ENCODE measurements at regions not wholly inside any gene's neighbourhood (a gene's known extent, or its start where the extent isn't known, plus 50 kb on each side); places are given as distances from the start of the nearest gene placed in this dataset.

DNA sequence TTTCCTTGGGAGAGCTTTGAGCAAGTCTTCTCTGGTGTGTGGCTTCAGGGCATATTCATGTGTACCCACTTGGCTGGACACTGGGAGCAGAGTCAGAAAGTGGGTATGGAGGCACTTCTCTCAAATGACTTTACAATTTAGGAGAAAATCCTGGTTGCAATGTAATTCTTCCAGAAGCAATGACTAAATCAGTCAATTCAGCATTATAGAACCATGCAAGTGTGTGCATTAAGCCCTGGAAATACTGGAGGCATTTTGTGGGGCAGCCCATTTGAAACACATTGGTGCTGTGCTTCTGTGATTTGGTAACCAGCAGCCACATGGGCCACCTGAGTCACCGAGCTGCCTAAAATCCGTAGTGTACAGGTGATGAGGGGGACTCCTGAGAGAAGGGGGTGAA lies 94.6 kb upstream of the TAS2R1 start:
- no peak for TF ChIP-seq POLR2A (IDR thresholded peaks at IDR 0.05; ENCODE audit: low read depth, low read length)
- DNase-seq (ENCODE audit: insufficient read length, low spot score) (no peak), FAIRE-seq (no peak)

DNA sequence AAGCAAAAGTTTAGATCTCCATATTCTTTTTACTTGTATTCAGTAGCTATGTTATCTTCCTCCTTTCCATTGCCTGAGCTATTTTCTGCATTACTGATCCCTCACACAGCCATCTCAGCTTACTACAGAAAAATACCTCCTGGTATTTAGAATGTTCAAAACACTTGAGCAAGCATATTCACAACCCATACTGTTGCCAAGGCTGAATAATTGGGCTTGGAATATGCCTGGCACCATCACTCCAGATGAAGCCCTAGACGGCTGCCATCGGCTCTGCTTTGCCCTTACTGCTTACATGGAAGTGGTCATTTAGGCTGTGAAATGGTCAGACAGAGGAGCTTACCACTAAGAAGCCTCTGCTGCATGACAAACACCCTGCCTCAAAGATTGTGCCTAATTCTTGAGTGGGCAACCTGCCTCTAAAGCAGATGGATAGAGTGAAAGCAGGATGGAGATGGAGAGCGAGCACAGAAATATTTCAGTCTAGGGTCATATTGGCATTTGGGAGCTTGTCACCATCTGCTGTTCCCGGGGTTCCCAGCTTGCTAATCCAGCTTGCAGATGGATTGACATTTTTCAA lies 92.5 kb upstream of the TAS2R1 start:
- DNase-seq (ENCODE audit: insufficient read length, low spot score) (no peak), FAIRE-seq (no peak)
- TF ChIP-seq POLR2A (IDR thresholded peaks at IDR 0.05; ENCODE audit: low read depth, low read length), result no peak

DNA sequence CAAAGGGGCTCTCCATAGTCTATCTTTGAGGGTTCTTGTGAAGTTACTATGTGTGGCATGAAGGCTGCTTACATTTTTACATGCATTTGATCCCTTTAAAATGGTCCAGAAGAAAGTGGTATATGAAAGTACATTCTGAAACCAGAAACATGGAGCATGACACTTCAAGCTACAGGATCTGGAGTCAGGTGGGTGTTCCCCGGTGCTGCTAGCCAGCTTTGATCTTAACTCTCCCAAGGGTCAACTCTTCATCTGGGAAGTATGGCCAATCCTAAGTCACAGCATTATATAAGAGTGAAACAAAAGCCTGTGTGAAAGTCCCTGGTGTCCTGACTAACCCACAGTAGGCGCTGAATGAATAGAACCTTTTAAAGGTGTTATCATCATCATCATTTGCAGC lies 91.0 kb upstream of the TAS2R1 start:
- no peak for DNase-seq (ENCODE audit: insufficient read length, low spot score)
- FAIRE-seq, result no peak
- TF ChIP-seq POLR2A (IDR thresholded peaks at IDR 0.05; ENCODE audit: low read depth, low read length), result no peak

DNA sequence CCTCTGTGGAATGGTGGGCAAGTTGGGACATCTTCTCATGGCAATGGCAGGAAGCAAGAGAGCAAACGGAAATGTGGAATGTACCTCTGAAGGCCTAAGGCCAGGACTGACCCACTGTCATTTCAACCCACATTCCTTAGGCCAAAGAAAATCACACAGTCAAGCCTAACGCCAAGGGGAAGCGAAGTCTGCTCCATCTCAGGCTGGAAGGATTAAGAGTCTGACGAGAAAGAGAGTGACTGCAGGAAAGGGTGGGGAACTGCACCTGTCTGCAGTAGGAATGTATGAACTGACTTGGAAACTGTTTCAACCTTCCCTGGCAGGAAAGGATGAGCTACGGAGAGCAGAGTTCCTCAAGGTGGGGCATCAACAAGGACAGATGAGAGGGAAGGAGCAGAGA lies 90.2 kb upstream of the TAS2R1 start:
- no peak for TF ChIP-seq POLR2A (IDR thresholded peaks at IDR 0.05; ENCODE audit: low read depth, low read length)
- no peak for DNase-seq (ENCODE audit: insufficient read length, low spot score)
- no peak for FAIRE-seq

DNA sequence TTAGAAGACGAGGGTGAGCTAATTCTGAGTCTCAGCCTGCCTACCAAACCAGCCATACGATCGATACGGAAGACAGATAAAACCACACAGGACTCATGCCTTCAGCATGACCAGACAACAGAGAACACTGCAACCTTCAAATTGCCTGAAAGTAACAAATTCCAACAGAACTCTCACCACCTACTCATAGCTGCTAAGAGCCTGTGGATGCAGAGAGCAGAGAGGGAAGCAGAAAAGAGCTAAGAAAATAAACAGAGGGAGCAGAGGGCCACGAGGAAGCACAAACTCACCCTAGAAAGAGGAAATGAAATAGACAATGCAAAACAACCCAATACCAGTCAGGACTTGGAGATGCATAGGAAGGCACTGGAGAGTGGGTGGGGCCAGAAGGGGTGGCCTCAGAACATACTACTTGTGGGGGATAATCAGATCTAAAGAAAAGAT lies 86.7 kb upstream of the TAS2R1 start:
- DNase-seq (ENCODE audit: insufficient read length, low spot score), result no peak

DNA sequence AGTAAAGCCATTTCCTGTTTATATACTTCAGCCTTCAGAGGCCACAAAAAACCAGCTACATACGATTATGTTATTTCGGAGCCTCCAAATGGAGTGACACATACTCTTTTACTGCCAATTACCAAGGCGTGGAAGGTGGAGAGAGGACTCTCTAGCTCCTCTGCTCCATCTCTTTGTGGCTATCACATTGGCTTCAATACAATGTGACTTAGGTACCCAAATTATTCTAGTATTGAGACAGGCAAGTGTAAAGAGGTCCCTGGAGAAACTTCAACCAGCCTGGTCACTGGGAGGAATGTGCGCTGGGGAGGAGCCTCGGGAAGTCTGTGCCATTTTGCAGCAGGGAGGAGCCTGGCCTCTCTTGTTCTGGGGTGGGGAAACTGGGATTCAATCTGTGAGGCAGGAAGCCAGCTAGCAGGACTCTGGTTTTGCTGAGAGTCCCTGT lies 85.8 kb upstream of the TAS2R1 start:
- no peak for TF ChIP-seq POLR2A (IDR thresholded peaks at IDR 0.05; ENCODE audit: low read depth, low read length)
- no peak for FAIRE-seq
- no peak for DNase-seq (ENCODE audit: insufficient read length, low spot score)

More for the DNA sequence above, 86.7 kb upstream of the TAS2R1 start:
- TF ChIP-seq POLR2A (IDR thresholded peaks at IDR 0.05; ENCODE audit: low read depth, low read length), result no peak
- FAIRE-seq, result no peak

DNA sequence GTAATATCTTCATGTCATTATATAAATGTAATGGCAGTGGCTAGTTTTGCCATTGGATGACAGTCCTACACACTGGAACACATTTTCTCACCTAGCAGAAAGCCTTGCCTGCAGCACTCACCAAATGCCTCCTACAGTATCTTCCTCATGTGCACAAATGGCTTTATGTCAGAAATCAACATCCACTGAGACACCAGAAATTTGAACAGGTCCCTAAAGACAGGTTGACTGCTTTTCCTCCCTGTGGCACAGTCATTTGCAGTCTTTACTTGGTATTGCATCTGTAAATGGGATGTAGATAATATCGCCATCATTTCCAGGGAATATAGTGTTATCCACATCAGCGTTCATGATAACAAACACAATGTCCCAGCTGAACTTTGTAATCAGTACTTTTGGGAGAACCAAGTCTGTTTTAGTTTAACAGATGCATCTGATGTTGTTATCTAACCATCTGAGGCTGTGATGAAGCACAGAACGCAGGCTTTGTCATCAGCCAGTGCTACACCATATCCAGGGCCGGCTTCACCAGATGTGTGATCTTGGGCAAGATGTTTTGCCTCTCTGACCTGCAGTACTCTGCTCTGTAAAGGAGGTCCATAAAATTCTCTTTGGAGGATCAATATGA lies 83.9 kb upstream of the TAS2R1 start:
- DNase-seq (ENCODE audit: insufficient read length, low spot score) (no peak), FAIRE-seq (no peak)
- no peak for TF ChIP-seq POLR2A (IDR thresholded peaks at IDR 0.05; ENCODE audit: low read depth, low read length)

DNA sequence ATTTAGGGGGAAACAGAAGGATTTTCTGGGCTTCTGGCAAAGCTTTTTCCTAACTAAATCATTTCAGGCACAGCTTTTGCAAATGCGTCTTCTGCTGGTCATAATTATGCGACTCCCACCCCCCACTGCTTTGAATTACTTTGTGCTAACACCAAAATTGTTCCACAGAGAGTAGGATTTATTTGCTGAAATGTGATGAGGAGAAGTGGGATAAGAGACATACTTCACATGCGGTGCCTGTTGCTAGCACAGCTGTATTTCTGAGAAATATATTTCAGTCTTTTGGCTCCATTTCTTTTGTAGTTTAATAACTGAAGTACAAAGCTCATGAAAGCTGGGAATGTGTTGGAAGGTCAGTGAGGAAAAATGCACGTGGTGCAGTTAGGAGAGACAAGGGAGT lies 83.2 kb upstream of the TAS2R1 start:
- TF ChIP-seq POLR2A (IDR thresholded peaks at IDR 0.05; ENCODE audit: low read depth, low read length), result no peak
- DNase-seq (ENCODE audit: insufficient read length, low spot score), result no peak
- no peak for FAIRE-seq

DNA sequence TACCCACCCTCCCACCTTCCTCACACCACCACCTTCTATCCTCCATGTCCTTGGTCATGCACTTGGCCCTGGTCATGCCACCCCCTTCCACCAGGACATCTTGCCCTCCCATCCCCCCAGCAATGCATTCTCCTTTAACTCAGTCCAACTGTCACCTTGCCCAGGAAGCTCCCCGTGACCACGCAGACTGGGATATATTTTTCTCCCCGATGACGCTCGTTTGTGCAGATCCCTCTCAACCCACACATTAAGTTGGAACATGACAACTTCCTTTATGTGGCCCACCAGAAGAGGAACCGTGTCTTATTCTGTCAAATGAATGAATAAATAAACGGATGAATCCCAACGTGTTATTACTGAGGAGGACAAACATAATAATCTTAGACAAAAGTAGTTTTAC lies 82.8 kb upstream of the TAS2R1 start:
- FAIRE-seq (no peak), DNase-seq (ENCODE audit: insufficient read length, low spot score) (no peak)
- TF ChIP-seq POLR2A (IDR thresholded peaks at IDR 0.05; ENCODE audit: low read depth, low read length), result no peak

DNA sequence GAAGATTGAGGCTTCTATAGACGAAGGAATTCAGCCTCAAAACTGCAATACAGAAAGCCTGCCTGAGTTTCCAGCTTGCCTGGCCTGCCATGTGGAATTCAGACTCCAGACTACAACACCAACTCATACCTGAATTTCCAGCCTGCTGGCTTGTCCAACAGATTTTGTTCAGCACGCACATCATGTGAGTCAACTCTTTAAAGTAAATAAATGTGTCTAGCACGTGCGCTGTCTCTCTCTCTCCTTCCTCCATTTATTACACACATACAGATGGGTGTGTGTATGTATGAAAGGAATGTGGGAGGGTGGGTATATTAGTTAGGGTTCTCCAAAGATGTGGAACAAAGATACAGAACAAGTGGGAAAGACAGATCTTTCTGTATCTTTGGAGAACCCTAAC lies 82.4 kb upstream of the TAS2R1 start:
- no peak for FAIRE-seq
- TF ChIP-seq POLR2A (IDR thresholded peaks at IDR 0.05; ENCODE audit: low read depth, low read length), result no peak
- no peak for DNase-seq (ENCODE audit: insufficient read length, low spot score)

DNA sequence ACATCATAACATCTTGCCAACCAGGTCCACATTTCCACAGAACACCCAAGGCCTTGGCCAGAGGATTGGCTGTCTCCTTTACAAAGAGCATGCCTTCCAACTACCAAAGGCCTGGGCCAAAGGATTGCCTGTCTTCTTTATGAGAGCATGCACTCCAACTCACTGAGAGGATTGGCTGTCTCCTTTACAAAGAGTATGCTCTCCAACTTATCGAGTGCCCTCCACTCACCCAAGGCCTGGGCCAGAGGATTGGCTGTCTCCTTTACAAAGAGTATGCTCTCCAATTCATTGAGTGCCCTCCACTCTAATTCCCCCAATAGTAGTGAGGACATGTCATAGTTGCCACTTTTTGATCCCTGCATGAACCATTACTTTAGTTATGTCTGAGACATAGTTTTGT lies 79.9 kb upstream of the TAS2R1 start:
- no peak for DNase-seq (ENCODE audit: insufficient read length, low spot score)
- TF ChIP-seq POLR2A (IDR thresholded peaks at IDR 0.05; ENCODE audit: low read depth, low read length), result no peak
- no peak for FAIRE-seq

DNA sequence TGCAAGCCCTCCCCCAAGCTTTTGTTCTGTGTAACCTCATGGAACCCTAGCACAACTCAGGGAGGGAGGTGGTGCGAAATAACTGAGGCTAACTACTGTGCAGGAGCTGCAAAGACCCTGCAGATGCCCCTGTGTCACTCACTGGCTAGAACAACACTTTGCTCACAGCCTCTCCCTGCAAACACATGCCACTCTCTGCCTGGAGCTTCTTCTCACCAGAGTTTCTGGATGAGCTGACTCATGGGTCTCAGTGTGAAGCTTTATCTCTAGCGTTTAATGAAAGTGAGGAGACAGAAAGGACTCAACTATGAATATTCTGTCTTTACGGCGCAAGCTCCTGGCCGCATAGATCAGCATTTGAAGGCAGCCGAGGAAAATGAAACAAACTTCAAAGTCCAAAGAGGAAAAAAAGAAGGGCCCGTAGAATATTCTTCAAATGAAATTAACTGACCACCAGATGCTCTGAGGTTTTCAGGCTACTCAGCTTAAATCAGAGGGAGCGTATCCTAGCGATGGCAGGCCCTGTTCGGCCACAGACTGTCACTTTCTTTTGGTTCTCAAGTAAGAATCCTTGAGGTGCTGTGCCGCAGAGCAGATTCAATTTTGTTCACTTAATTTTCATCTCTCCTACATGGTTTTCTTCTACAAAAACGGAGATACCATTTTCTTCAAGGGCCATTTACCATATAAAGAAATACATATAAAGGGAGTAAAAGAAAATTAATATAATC lies 77.7 kb upstream of the TAS2R1 start:
- DNase-seq (ENCODE audit: insufficient read length, low spot score), result no peak
- TF ChIP-seq POLR2A (IDR thresholded peaks at IDR 0.05; ENCODE audit: low read depth, low read length), result no peak
- FAIRE-seq, result no peak

DNA sequence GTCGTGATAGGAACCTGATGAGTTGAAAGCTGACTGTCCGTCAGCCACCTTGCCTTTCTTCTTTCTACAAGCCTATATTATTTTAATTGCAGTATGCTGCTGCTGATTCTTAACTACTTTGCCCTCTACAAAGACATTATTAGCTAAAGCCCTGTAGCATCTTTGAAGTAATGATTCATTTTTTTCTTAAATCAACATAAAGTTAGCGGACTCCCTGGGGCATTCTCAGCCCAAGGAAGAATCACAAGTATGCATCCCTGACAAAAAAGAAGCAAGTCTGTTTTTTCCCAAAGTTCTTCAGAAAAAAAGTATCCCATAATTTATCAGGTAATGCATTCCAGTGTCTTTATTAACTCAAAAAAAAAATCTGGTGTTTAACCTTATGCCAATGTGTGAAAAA lies 69.5 kb upstream of the TAS2R1 start:
- DNase-seq (ENCODE audit: insufficient read length, low spot score) (no peak), FAIRE-seq (no peak)
- TF ChIP-seq POLR2A (IDR thresholded peaks at IDR 0.05; ENCODE audit: low read depth, low read length), result no peak

DNA sequence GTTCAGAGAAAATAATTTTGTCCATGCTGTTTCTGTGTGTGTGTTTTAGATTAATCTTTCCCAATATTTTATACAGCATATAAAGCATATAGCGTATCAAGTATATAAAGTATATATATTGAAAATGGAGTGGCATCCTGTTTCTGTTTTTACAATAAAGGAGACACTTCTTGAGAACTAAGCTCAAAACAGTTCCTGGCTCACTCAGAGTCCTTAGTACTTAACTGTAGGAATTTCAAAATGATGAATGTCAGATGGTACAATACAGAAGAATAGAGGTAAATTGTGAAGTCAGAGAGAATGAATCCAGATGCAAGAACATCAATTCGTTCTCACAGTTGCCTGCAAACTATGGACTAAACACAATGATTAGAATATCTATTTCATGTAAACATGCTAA lies 68.7 kb upstream of the TAS2R1 start:
- no peak for TF ChIP-seq POLR2A (IDR thresholded peaks at IDR 0.05; ENCODE audit: low read depth, low read length)
- no peak for DNase-seq (ENCODE audit: insufficient read length, low spot score)
- no peak for FAIRE-seq
